GM23248 (cell line): ENCODE measurements at regions not wholly inside any gene's neighbourhood (a gene's known extent, or its start where the extent isn't known, plus 50 kb on each side); places are given as distances from the start of the nearest gene placed in this dataset.

ENCODE experiments used
- EZH2 ChIP-seq: fragments of 200-600 bp; sonication (generic); IDR thresholded peaks from 2 replicates; pipeline ENCODE4 v1.6.1; 2018; ENCODE audit warnings: antibody characterized with exemption, mild to moderate bottlenecking; ENCODE audit not compliant: insufficient read depth, poor library complexity, severe bottlenecking
- EZH2phosphoT487 ChIP-seq: fragments of 200-600 bp; sonication (generic); IDR thresholded peaks from 2 replicates; pipeline ENCODE4 v1.6.1; 2018; ENCODE audit warnings: antibody characterized with exemption, moderate library complexity, mild to moderate bottlenecking, low read depth; ENCODE audit not compliant: insufficient read depth

- TF ChIP-seq EZH2 (no peak), EZH2phosphoT487 (no peak)
These were observed 99.3 kb upstream of the SORCS3 start for GRCh38 chr10:104541820-104542219.
